GM12878 (cell line): ENCODE measurements at regions not wholly inside any gene's neighbourhood (a gene's known extent, or its start where the extent isn't known, plus 50 kb on each side); places are given as distances from the start of the nearest gene placed in this dataset.

Source experiments
- HCFC1 ChIP-seq: fragments of 150-350 bp; IDR thresholded peaks from 2 replicates; pipeline ENCODE4 v1.6.1; 2014; ENCODE audit warnings: low read length
- JUND ChIP-seq: IDR thresholded peaks from 2 replicates; pipeline ENCODE4 v1.6.1; 2012; ENCODE audit warnings: low read depth, mild to moderate bottlenecking, low read length, improper control_type of control experiment, moderate library complexity
- TARDBP ChIP-seq: IDR thresholded peaks from 2 replicates; pipeline ENCODE4 v1.6.1; 2016; ENCODE audit warnings: borderline replicate concordance

- no peak for TF ChIP-seq JUND
- TF ChIP-seq HCFC1 = no peak
- TF ChIP-seq TARDBP = no peak
These were observed 309.0 kb upstream of the IRX3 start for GRCh38 chr16:54595621-54596020.
